Naive thymus-derived CD8-positive, alpha-beta T cell (primary cell): ENCODE measurements at regions not wholly inside any gene's neighbourhood (a gene's known extent, or its start where the extent isn't known, plus 50 kb on each side); places are given as distances from the start of the nearest gene placed in this dataset.

Source experiments
- ATAC-seq, 2 donors: fragments of 150-1000 bp; cut with Tn5 transposase in 1 of 2; sonication (Bioruptor Pico), chemical (Tn5 transposase) in 1 of 2; 1 replicate in 1 of 2; 2 replicates in 1 of 2; pipeline ENCODE4 v1.10.0; 2021; ENCODE audit warnings: mild to moderate bottlenecking in 2 of 2, moderate library complexity in 2 of 2
- POLR2A ChIA-PET: fragments of 350-600 bp; sonication (Branson Sonifier 250); formaldehyde crosslinking; loops from one replicate; lab custom pipeline; 2021; ENCODE audit warnings: antibody characterized with exemption; lab: Charles Lee
- DNase-seq, 10 donors: peaks; one replicate each; pipeline versions ENCODE4 v3.0.0 to v3.0.0-alpha.2; 2020 to 2022
- H3K27ac Mint-ChIP-seq, 10 donors: one replicate each; pipeline ENCODE4 v1.8.0; 2020 to 2022; ENCODE audit warnings: mild to moderate bottlenecking in 10 of 10, mixed read lengths in 10 of 10, moderate library complexity in 4 of 10, inconsistent platforms in 1 of 10
- H3K27me3 Mint-ChIP-seq, 5 donors: one replicate each; pipeline ENCODE4 v1.8.0; 2021 to 2022; ENCODE audit warnings: mixed read lengths in 5 of 5
- H3K36me3 Mint-ChIP-seq, 3 donors: one replicate each; pipeline ENCODE4 v1.8.0; 2020 to 2022; ENCODE audit warnings: mixed read lengths in 3 of 3, mild to moderate bottlenecking in 2 of 3, inconsistent platforms in 1 of 3
- H3K4me1 Mint-ChIP-seq, 4 donors: one replicate each; pipeline ENCODE4 v1.8.0; 2021 to 2022; ENCODE audit warnings: mixed read lengths in 4 of 4
- H3K4me3 Mint-ChIP-seq, 10 donors: one replicate each; pipeline ENCODE4 v1.8.0; 2020 to 2022; ENCODE audit warnings: mild to moderate bottlenecking in 10 of 10, mixed read lengths in 10 of 10, moderate library complexity in 6 of 10, inconsistent platforms in 1 of 10
- H3K9me3 Mint-ChIP-seq, 9 donors: one replicate each; pipeline ENCODE4 v1.8.0; 2020 to 2022; ENCODE audit warnings: mixed read lengths in 9 of 9, mild to moderate bottlenecking in 3 of 9, inconsistent platforms in 1 of 9, moderate library complexity in 1 of 9

GRCh38 chr4:28225050-28225449, 1364.4 kb downstream of the STIM2 start:
- no peak for DNase-seq
- H3K4me3 Mint-ChIP-seq: no peak overlapping the region
- no peaks in the 10 kb centered on the region for H3K27me3 Mint-ChIP-seq
- no peaks in the 10 kb centered on the region for H3K36me3 Mint-ChIP-seq
- POLR2A ChIA-PET: no interaction called here
- H3K4me1 Mint-ChIP-seq: no peaks in the 10 kb centered on the region
- no peak for ATAC-seq
- H3K27ac Mint-ChIP-seq: no peak overlapping the region
- peaks cover 0 to 13% (median 2%) of the 10 kb centered on the region in 9 donors for H3K9me3 Mint-ChIP-seq

- H3K4me3 Mint-ChIP-seq: no peak overlapping the region
- DNase-seq (no peak), ATAC-seq (no peak)
- no peak overlapping the region for H3K27ac Mint-ChIP-seq
- H3K27me3 Mint-ChIP-seq: no peaks in the 10 kb centered on the region
- POLR2A ChIA-PET: no interaction called here
- peaks cover 0 to 13% (median 2%) of the 10 kb centered on the region in 9 donors for H3K9me3 Mint-ChIP-seq
- H3K4me1 Mint-ChIP-seq: no peaks in the 10 kb centered on the region
- H3K36me3 Mint-ChIP-seq: no peaks in the 10 kb centered on the region
Observed at GRCh38 chr4:28225689-28226353, 1365.2 kb downstream of the STIM2 start.

- Mint-ChIP-seq H3K9me3 (peaks cover 0 to 13% (median 0%) of the 10 kb centered on the region in 9 donors), H3K36me3 (no peaks in the 10 kb centered on the region), H3K27ac (no peak overlapping the region), H3K27me3 (no peaks in the 10 kb centered on the region), H3K4me3 (no peak overlapping the region), H3K4me1 (no peaks in the 10 kb centered on the region)
- DNase-seq (no peak), ATAC-seq (no peak)
- POLR2A ChIA-PET: no interaction called here
Observed at GRCh38 chr4:28226962-28227361, 1366.3 kb downstream of the STIM2 start.

- H3K9me3 Mint-ChIP-seq: peaks cover 0 to 13% (median 0%) of the 10 kb centered on the region in 9 donors
- no peak for ATAC-seq
- H3K4me1 Mint-ChIP-seq: no peaks in the 10 kb centered on the region
- POLR2A ChIA-PET: no interaction called here
- no peak for DNase-seq
- H3K36me3 Mint-ChIP-seq: no peaks in the 10 kb centered on the region
- H3K27me3 Mint-ChIP-seq: no peaks in the 10 kb centered on the region
- no peak overlapping the region for H3K27ac Mint-ChIP-seq
- no peak overlapping the region for H3K4me3 Mint-ChIP-seq
Observed at GRCh38 chr4:28227764-28228163, 1367.1 kb downstream of the STIM2 start.

- DNase-seq (no peak), ATAC-seq (no peak)
- Mint-ChIP-seq H3K27ac (no peak overlapping the region), H3K27me3 (no peaks in the 10 kb centered on the region), H3K4me3 (no peak overlapping the region), H3K9me3 (peaks cover 0 to 13% (median 0%) of the 10 kb centered on the region in 9 donors), H3K36me3 (no peaks in the 10 kb centered on the region), H3K4me1 (no peaks in the 10 kb centered on the region)
- POLR2A ChIA-PET: no interaction called here
Observed at GRCh38 chr4:28228561-28229491, 1368.2 kb downstream of the STIM2 start.

- peaks cover 0 to 13% (median 0%) of the 10 kb centered on the region in 9 donors for H3K9me3 Mint-ChIP-seq
- H3K36me3 Mint-ChIP-seq: no peaks in the 10 kb centered on the region
- H3K4me3 Mint-ChIP-seq: no peak overlapping the region
- POLR2A ChIA-PET: no interaction called here
- H3K4me1 Mint-ChIP-seq: no peaks in the 10 kb centered on the region
- no peak overlapping the region for H3K27ac Mint-ChIP-seq
- no peak for ATAC-seq
- no peaks in the 10 kb centered on the region for H3K27me3 Mint-ChIP-seq
- DNase-seq: no peak
Observed at GRCh38 chr4:28232376-28232775, 1371.7 kb downstream of the STIM2 start.

GRCh38 chr4:28232951-28233350, 1372.3 kb downstream of the STIM2 start:
- Mint-ChIP-seq H3K9me3 (peaks cover 0 to 15% (median 0%) of the 10 kb centered on the region in 9 donors), H3K27me3 (no peaks in the 10 kb centered on the region), H3K27ac (no peak overlapping the region), H3K4me3 (no peak overlapping the region), H3K4me1 (no peaks in the 10 kb centered on the region), H3K36me3 (no peaks in the 10 kb centered on the region)
- POLR2A ChIA-PET: no interaction called here
- ATAC-seq: no peak
- no peak for DNase-seq

GRCh38 chr4:28233724-28234123, 1373.1 kb downstream of the STIM2 start:
- Mint-ChIP-seq H3K36me3 (no peaks in the 10 kb centered on the region), H3K4me1 (no peaks in the 10 kb centered on the region), H3K27me3 (no peaks in the 10 kb centered on the region), H3K9me3 (peaks cover 0 to 23% (median 1%) of the 10 kb centered on the region in 9 donors), H3K27ac (no peak overlapping the region), H3K4me3 (no peak overlapping the region)
- DNase-seq: no peak
- ATAC-seq: no peak
- POLR2A ChIA-PET: no interaction called here

- no peak overlapping the region for H3K27ac Mint-ChIP-seq
- DNase-seq (no peak), ATAC-seq (no peak)
- H3K36me3 Mint-ChIP-seq: no peaks in the 10 kb centered on the region
- H3K27me3 Mint-ChIP-seq: no peaks in the 10 kb centered on the region
- H3K4me3 Mint-ChIP-seq: no peak overlapping the region
- no peaks in the 10 kb centered on the region for H3K4me1 Mint-ChIP-seq
- peaks cover 0 to 27% (median 2%) of the 10 kb centered on the region in 9 donors for H3K9me3 Mint-ChIP-seq
- POLR2A ChIA-PET: no interaction called here
Observed at GRCh38 chr4:28238876-28239275, 1378.2 kb downstream of the STIM2 start.

- H3K9me3 Mint-ChIP-seq: peaks cover 0 to 27% (median 4%) of the 10 kb centered on the region in 9 donors
- ATAC-seq: no peak
- H3K27ac Mint-ChIP-seq: no peak overlapping the region
- H3K27me3 Mint-ChIP-seq: no peaks in the 10 kb centered on the region
- H3K36me3 Mint-ChIP-seq: no peaks in the 10 kb centered on the region
- no peak overlapping the region for H3K4me3 Mint-ChIP-seq
- DNase-seq: no peak
- no peaks in the 10 kb centered on the region for H3K4me1 Mint-ChIP-seq
- POLR2A ChIA-PET: no interaction called here
Observed at GRCh38 chr4:28241021-28241420, 1380.4 kb downstream of the STIM2 start.

- Mint-ChIP-seq H3K4me1 (no peaks in the 10 kb centered on the region), H3K4me3 (no peak overlapping the region), H3K27me3 (no peaks in the 10 kb centered on the region), H3K27ac (no peak overlapping the region), H3K9me3 (peaks cover 0 to 12% (median 5%) of the 10 kb centered on the region in 9 donors), H3K36me3 (no peaks in the 10 kb centered on the region)
- DNase-seq: no peak
- no peak for ATAC-seq
- POLR2A ChIA-PET: no interaction called here
Observed at GRCh38 chr4:28247805-28248204, 1387.2 kb downstream of the STIM2 start.

- no peaks in the 10 kb centered on the region for H3K4me1 Mint-ChIP-seq
- ATAC-seq (no peak), DNase-seq (no peak)
- H3K27ac Mint-ChIP-seq: no peak overlapping the region
- no peak overlapping the region for H3K4me3 Mint-ChIP-seq
- H3K9me3 Mint-ChIP-seq: peaks cover 0 to 14% (median 5%) of the 10 kb centered on the region in 9 donors
- no peaks in the 10 kb centered on the region for H3K36me3 Mint-ChIP-seq
- POLR2A ChIA-PET: no interaction called here
- no peaks in the 10 kb centered on the region for H3K27me3 Mint-ChIP-seq
Observed at GRCh38 chr4:28248269-28248668, 1387.6 kb downstream of the STIM2 start.

GRCh38 chr4:28250646-28251045, 1390.0 kb downstream of the STIM2 start:
- Mint-ChIP-seq H3K4me1 (peaks cover 0 to 1% (median 0%) of the 10 kb centered on the region in 4 donors), H3K9me3 (peaks cover under 1 to 28% (median 14%) of the 10 kb centered on the region in 9 donors), H3K27ac (no peak overlapping the region), H3K27me3 (no peaks in the 10 kb centered on the region), H3K36me3 (no peaks in the 10 kb centered on the region), H3K4me3 (no peak overlapping the region)
- POLR2A ChIA-PET: no interaction called here
- DNase-seq: no peak
- no peak for ATAC-seq
